ENCODE measurements at regions not wholly inside any gene's neighbourhood (a gene's known extent, or its start where the extent isn't known, plus 50 kb on each side); places are given as distances from the start of the nearest gene placed in this dataset.

GRCh38 chr1:221105578-221105977 is 226.3 kb downstream of the HLX start:
- no peak for DNase-seq (ENCODE audit: low spot score)

- DNase-seq (ENCODE audit: low spot score) = no peak
Measured at GRCh38 chr1:221106616-221107015, 227.4 kb downstream of the HLX start.

GRCh38 chr1:221109930-221110329 is 230.7 kb downstream of the HLX start:
- no peak for DNase-seq (ENCODE audit: low spot score)

GRCh38 chr1:221117133-221117532 is 237.9 kb downstream of the HLX start:
- no peak for DNase-seq (ENCODE audit: low spot score)

- no peak for DNase-seq (ENCODE audit: low spot score)
Measured at GRCh38 chr1:221117548-221117951, 238.3 kb downstream of the HLX start.

GRCh38 chr1:221118176-221118937 is 239.1 kb downstream of the HLX start:
- peak; percentile 24 for DNase-seq (ENCODE audit: low spot score)

DNA sequence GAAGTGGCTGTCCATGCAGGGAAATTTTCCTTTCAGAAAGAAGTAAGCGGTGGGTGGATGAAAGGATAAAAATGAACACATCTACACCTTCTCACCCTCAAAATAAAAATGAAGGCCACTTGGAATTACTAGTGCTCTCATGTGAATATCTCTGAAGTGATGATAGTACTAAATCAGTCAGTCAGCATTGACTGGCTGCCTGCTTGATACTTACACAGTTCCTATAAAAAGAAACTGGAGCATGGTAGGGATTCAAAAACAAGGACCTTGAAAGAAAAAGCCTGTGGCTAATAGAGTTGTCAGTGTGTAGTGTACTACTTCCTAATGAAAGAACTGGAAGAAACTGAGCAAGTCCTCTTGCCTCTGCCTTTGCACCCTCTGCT is 239.7 kb downstream of the HLX start:
- no peak for DNase-seq (ENCODE audit: low spot score)

- no peak for DNase-seq (ENCODE audit: low spot score)
Measured at GRCh38 chr1:221122501-221122900, 243.3 kb downstream of the HLX start.

DNA sequence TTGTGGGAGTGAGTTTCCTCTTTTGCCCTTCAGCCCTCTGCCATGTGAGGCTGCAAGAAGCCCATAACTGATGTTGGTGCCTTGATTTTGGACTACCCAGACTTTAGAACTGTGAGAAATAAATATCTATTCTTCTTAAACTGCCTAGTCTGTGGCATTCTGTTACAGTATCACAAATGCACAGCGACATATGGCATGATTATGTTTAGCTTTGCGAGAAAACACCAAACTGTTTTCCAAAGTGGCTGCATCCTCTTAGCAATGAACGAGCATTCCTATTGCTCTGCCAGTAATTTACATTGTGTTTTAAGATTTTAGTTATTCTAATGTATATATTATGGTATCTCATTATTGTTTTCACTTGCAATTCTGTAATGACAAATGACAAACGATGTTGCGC is 246.7 kb downstream of the HLX start:
- DNase-seq (ENCODE audit: low spot score) = no peak

- DNase-seq (ENCODE audit: low spot score) = no peak
Measured at GRCh38 chr1:221137666-221138065, 258.4 kb downstream of the HLX start.

DNA sequence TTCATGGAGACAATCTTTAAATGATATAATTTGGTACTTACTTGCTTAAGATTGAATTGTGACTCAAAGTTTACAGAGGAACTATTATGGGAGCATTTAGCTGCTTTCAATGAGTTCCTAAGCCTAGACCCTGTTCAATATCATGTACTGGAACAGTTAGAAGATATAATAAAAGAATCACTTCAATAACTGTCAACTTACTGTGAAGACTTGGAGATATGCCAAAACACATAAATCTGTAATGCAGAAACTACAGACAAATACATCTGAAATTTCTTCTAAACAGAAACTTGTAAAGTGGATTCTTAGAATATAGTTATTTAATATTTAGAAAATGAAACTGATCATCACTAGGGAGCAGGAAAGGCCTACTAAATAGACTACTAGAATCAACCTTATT is 259.3 kb downstream of the HLX start:
- DNase-seq (ENCODE audit: low spot score) = no peak

DNA sequence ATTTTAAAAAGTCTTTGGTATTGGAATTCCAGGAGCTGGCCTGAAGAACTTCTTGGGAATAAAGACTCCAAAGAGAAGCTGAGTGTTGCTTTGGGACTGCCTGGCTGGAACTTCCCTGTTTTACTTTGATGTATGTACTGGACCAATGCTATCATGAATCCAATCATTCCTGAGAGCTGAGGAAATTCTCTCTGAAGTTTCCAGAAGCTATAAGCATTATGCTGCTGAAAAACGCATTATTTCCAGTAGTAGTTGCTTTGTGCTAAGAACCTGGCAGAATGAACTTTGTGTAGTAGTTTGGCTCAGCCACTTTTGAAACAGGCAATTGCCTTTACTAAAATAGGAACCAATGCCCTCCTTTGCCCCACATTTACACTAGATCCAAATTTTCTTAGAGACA is 260.7 kb downstream of the HLX start:
- no peak for DNase-seq (ENCODE audit: low spot score)

- no peak for DNase-seq (ENCODE audit: low spot score)
Measured at GRCh38 chr1:221141096-221141495, 261.9 kb downstream of the HLX start.

DNA sequence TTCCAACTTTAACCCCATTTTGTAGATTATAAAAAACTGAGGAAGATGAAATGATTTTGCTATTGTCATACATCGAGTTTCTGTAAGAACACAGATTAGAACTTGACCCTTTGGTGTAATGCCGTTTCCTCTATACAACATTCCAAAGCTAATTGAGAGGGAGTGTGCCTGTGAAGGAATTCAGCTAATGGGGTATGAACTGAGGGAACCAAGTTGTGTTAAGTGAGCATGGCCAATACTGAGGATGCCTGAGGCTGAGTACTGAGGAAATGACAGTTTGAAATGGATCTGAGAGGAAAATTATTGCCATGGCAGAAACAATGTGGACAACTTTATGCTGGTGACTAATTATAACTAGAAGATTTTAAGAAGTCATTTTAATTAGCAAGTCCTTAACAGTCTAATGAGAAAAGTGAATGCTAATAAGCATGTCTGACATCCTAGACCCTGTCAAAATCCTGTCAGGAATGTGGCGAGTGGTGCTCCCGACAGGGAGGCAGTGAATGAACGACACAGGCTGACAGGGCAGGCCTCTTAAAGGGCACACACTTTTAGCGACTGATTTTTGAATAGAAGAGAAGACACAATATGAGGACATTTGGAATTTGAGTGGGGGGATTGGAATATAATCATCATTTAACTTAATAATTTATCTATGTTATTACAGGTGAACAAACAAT is 262.5 kb downstream of the HLX start:
- DNase-seq (ENCODE audit: low spot score) = no peak

DNA sequence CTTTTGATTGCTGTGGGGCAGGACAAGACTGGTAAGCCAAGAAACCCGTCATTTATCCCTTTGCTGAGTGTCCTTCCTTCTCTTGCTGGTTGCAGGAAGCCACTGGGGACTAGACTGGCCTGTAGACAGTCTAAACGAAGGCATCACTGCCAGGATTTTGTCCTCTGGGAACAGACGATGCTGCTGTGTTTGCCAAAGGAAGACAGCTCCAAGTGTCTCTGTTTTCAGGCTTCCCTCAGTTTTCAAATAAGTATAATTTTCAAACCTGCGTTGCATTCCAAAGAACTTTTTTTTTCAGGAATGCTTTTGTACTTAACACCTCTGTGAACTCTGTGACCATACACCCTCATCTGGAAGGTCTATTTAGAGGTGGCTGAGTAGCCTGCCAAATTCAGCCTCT is 269.4 kb downstream of the HLX start:
- no peak for DNase-seq (ENCODE audit: low spot score)

GRCh38 chr1:221149111-221149510 is 269.9 kb downstream of the HLX start:
- no peak for DNase-seq (ENCODE audit: low spot score)

GRCh38 chr1:221149555-221150075 is 270.4 kb downstream of the HLX start:
- DNase-seq (ENCODE audit: low spot score) = no peak

GRCh38 chr1:221150996-221151395 is 271.8 kb downstream of the HLX start:
- DNase-seq (ENCODE audit: low spot score) = no peak

GRCh38 chr1:221154932-221155331 is 275.7 kb downstream of the HLX start:
- no peak for DNase-seq (ENCODE audit: low spot score)

DNA sequence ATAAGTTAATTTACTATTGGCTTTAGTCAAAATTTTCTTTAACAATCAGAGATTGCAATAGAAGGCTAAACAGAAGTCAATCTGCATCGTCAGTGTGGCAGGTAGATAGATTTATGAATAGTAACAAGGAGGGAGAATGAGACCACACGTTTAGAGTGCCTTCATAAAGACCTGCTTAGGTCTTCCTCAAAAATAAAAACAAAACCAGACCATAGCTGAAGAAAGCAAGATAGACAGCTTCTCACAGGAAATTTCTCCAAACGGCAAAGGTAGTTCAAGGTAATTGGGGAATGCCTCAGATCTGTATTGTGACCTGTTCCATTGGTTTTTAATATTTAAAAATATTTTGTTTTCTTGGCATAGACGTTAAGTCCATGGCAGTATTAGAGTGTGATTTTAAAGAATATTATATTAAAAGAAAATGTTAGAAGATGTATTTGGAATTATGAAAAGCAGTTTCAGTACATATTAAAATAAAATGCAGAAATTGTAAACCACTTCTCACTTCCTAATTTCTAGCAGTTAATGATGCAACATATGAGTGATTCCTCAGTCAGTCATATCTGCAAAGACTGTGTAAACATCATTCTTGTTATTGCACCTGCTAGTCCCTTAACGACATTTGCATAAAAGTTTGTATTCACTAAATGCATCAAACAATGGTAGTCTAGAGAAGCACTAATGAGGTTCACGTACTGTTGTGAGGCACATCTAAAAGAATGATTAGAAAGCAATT is 278.0 kb downstream of the HLX start:
- no peak for DNase-seq (ENCODE audit: low spot score)

GRCh38 chr1:221159608-221160007 is 280.4 kb downstream of the HLX start:
- DNase-seq (ENCODE audit: low spot score) = no peak

DNA sequence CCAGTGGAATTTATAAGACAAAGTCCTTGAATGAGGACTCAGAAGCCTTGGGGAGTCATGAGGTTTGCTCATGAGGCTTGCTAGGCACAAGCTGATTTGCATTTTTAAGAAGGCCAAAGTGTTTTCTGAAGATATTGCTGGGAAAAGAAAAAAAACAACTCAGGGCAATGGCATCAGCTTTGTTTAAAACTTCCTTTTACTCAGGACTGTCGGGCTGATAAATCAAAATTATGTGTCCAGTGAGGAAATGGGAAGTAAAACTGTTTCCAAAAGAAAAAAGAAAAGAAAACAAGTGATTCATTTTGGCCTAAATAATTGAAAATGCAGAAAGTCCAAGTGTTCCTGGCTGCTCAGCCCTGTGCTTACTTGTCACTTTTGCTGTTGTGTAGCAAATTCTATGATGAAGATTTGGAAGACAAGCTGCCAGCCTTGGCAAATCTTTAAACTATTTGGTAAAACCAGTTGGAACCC is 282.4 kb downstream of the HLX start:
- DNase-seq (ENCODE audit: low spot score) = no peak

DNA sequence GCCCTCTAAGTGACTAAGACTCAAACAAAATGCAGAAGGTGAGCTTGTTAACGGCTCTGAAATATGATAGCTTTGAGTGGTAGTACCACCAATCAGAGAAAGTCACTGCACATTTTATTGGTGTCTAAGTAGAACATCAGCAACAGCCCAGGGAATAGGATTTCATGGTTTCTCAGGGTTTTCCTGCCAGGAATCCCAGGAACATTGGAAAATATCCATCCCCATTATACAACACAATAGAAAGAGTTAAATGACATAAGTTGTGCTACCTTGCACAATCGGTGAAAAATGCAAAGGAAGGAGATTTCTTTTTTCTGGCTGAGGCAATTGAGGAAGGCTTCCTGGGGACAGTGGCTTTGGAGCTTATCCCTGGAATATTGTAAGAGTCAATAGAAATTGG is 283.1 kb downstream of the HLX start:
- no peak for DNase-seq (ENCODE audit: low spot score)
